GM12891 (cell line): ENCODE measurements at regions not wholly inside any gene's neighbourhood (a gene's known extent, or its start where the extent isn't known, plus 50 kb on each side); places are given as distances from the start of the nearest gene placed in this dataset.

Source experiments
- DNase-seq: peaks from one replicate; pipeline ENCODE4 v3.0.0; 2011; ENCODE audit warnings: low spot score; ENCODE audit not compliant: insufficient read length
- FAIRE-seq: peaks from 2 replicates; lab custom pipeline; 2011; peaks lifted over from hg19 to GRCh38; lab: Jason Lieb, UNC
- PAX5 ChIP-seq: IDR thresholded peaks from 2 replicates; pipeline ENCODE4 v1.6.1; 2011; ENCODE audit warnings: low read length, moderate library complexity, mild to moderate bottlenecking; ENCODE audit not compliant: insufficient read depth, severe bottlenecking
- POLR2A ChIP-seq: IDR thresholded peaks from 2 replicates; pipeline ENCODE4 v1.6.1; 2011; ENCODE audit warnings: low read depth, low read length, control low read depth
- POLR2AphosphoS5 ChIP-seq: IDR thresholded peaks from 2 replicates; pipeline ENCODE4 v1.6.1; 2011; ENCODE audit warnings: low read depth, low read length, control low read depth
- POU2F2 ChIP-seq: IDR thresholded peaks from 2 replicates; pipeline ENCODE4 v1.6.1; 2011; ENCODE audit warnings: low read depth, mild to moderate bottlenecking, control low read depth, low read length, moderate library complexity
- SPI1 ChIP-seq: IDR thresholded peaks from 2 replicates; pipeline ENCODE4 v1.6.1; 2011; ENCODE audit warnings: low read depth, low read length, control low read depth
- TAF1 ChIP-seq: IDR thresholded peaks from 2 replicates; pipeline ENCODE4 v1.6.1; 2011; ENCODE audit warnings: low read depth, low read length, control low read depth

DNA sequence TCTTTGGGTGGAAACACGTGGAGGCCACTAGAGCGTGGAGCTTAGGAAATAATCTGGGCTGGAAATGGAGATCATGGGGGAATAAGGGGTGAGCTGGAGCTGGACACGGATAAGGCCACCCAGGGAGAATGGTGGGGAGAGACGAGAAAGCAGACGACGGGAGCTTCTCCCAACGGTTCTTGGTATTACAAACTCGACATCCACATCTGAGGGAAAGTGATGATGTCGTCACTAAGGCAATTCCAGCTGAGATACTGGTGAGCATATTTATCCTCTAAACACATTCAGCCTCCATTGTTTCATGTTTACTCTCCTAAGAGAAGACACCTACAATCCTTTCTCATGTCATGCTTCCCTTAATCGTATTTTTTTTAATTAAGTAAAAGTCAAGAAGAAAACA lies 50.2 kb upstream of the SNX9 start:
- no peak for FAIRE-seq
- TF ChIP-seq SPI1 (no peak), POLR2A (no peak), POLR2AphosphoS5 (no peak), PAX5 (no peak), POU2F2 (no peak), TAF1 (no peak)

More for the DNA sequence above, 50.2 kb upstream of the SNX9 start:
- no peak for DNase-seq
